Neutrophil (primary cell): ENCODE measurements at regions not wholly inside any gene's neighbourhood (a gene's known extent, or its start where the extent isn't known, plus 50 kb on each side); places are given as distances from the start of the nearest gene placed in this dataset.

Source experiments
- H3K27ac ChIP-seq: fragments of 200-600 bp; sonication (generic); 2 replicates; pipeline ENCODE4 v1.5.1; 2016; ENCODE audit warnings: mild to moderate bottlenecking, moderate library complexity
- H3K27me3 ChIP-seq: fragments of 200-600 bp; sonication (generic); 2 replicates; pipeline ENCODE4 v1.6.0; 2016; ENCODE audit warnings: mild to moderate bottlenecking
- H3K36me3 ChIP-seq: fragments of 200-600 bp; sonication (generic); 2 replicates; pipeline ENCODE4 v1.5.1; 2017
- H3K4me1 ChIP-seq, 2 experiments: fragments of 200-600 bp in 1 of 2; sonication (generic) in 1 of 2; 1 replicate in 1 of 2; 2 replicates in 1 of 2; pipeline versions ENCODE4 v1.5.1 to v1.6.1; 2013 to 2016; ENCODE audit warnings: low read depth in 1 of 2, low read length in 1 of 2, mild to moderate bottlenecking in 1 of 2, moderate library complexity in 1 of 2; ENCODE audit not compliant: control insufficient read depth in 1 of 2, insufficient read depth in 1 of 2
- H3K4me3 ChIP-seq, 2 experiments: fragments of 200-600 bp in 1 of 2; sonication (generic) in 1 of 2; 1 replicate in 1 of 2; 2 replicates in 1 of 2; pipeline ENCODE4 v1.5.1; 2013 to 2016; ENCODE audit warnings: low read depth in 1 of 2, low read length in 1 of 2, mild to moderate bottlenecking in 1 of 2, moderate library complexity in 1 of 2
- H3K9me3 ChIP-seq: fragments of 200-600 bp; sonication (generic); 2 replicates; pipeline ENCODE4 v1.5.1; 2016
- CTCF ChIP-seq: fragments of 200-600 bp; sonication (generic); IDR thresholded peaks from 2 replicates; pipeline ENCODE4 v1.5.1; 2016; ENCODE audit warnings: antibody characterized with exemption

GRCh38 chr6:14500809-14501208, 383.2 kb downstream of the CD83 start:
- Histone ChIP-seq H3K9me3 (no peaks in the 10 kb centered on the region), H3K4me1 (no peaks in the 10 kb centered on the region), H3K36me3 (no peaks in the 10 kb centered on the region), H3K27me3 (no peaks in the 10 kb centered on the region), H3K27ac (no peak overlapping the region), H3K4me3 (no peak overlapping the region)
- no peak for TF ChIP-seq CTCF

GRCh38 chr6:14501240-14501639, 383.7 kb downstream of the CD83 start:
- no peak overlapping the region for H3K27ac ChIP-seq

GRCh38 chr6:14501914-14502313, 384.3 kb downstream of the CD83 start:
- Histone ChIP-seq H3K9me3 (no peaks in the 10 kb centered on the region), H3K4me1 (no peaks in the 10 kb centered on the region), H3K27ac (no peak overlapping the region), H3K36me3 (no peaks in the 10 kb centered on the region), H3K4me3 (no peak overlapping the region), H3K27me3 (no peaks in the 10 kb centered on the region)
- no peak for TF ChIP-seq CTCF

More at GRCh38 chr6:14501240-14501639, 383.7 kb downstream of the CD83 start:
- Histone ChIP-seq H3K4me3 (no peak overlapping the region), H3K27me3 (no peaks in the 10 kb centered on the region), H3K9me3 (no peaks in the 10 kb centered on the region), H3K36me3 (no peaks in the 10 kb centered on the region), H3K4me1 (no peaks in the 10 kb centered on the region)
- TF ChIP-seq CTCF: no peak

GRCh38 chr6:14502551-14502950, 385.0 kb downstream of the CD83 start:
- H3K27me3 ChIP-seq: no peaks in the 10 kb centered on the region
- H3K4me1 ChIP-seq: no peaks in the 10 kb centered on the region
- TF ChIP-seq CTCF: no peak
- H3K27ac ChIP-seq: no peak overlapping the region
- no peaks in the 10 kb centered on the region for H3K36me3 ChIP-seq
- H3K4me3 ChIP-seq: no peak overlapping the region
- no peaks in the 10 kb centered on the region for H3K9me3 ChIP-seq

GRCh38 chr6:14505401-14505800, 387.8 kb downstream of the CD83 start:
- H3K27ac ChIP-seq: no peak overlapping the region
- H3K4me3 ChIP-seq: no peak overlapping the region
- H3K9me3 ChIP-seq: no peaks in the 10 kb centered on the region
- H3K36me3 ChIP-seq: no peaks in the 10 kb centered on the region
- H3K4me1 ChIP-seq: no peaks in the 10 kb centered on the region
- H3K27me3 ChIP-seq: no peaks in the 10 kb centered on the region
- no peak for TF ChIP-seq CTCF

- H3K36me3 ChIP-seq: no peaks in the 10 kb centered on the region
- no peak overlapping the region for H3K27ac ChIP-seq
- H3K9me3 ChIP-seq: no peaks in the 10 kb centered on the region
- TF ChIP-seq CTCF: no peak
- H3K27me3 ChIP-seq: no peaks in the 10 kb centered on the region
- no peaks in the 10 kb centered on the region for H3K4me1 ChIP-seq
- no peak overlapping the region for H3K4me3 ChIP-seq
Observed at GRCh38 chr6:14506656-14507246, 389.2 kb downstream of the CD83 start.
